Ovary (tissue), 3 donors: ENCODE measurements at regions not wholly inside any gene's neighbourhood (a gene's known extent, or its start where the extent isn't known, plus 50 kb on each side); places are given as distances from the start of the nearest gene placed in this dataset.

ENCODE experiments used
- CTCF ChIP-seq, 3 donors: fragments of 450-650 bp in 2 of 3; fragments of 200-600 bp in 1 of 3; IDR thresholded peaks; one replicate each; pipeline versions ENCODE4 v1.5.1 to v1.8.0; 2016 to 2022; ENCODE audit warnings: antibody characterized with exemption in 3 of 3, mild to moderate bottlenecking in 1 of 3
- EP300 ChIP-seq: sonication (generic); formaldehyde crosslinking; IDR thresholded peaks from one replicate; pipeline ENCODE4 v1.6.1; 2017; ENCODE audit warnings: antibody characterized with exemption
- POLR2A ChIP-seq: fragments of 450-650 bp; IDR thresholded peaks from one replicate; pipeline ENCODE4 v1.6.1; 2017; ENCODE audit warnings: antibody characterized with exemption, mild to moderate bottlenecking, moderate library complexity
- donor health status: DM: no; HTN: no; CAD: no.

GRCh38 chr14:40367717-40368116 is 935.5 kb upstream of the FBXO33 start:
- TF ChIP-seq CTCF (IDR thresholded peaks at IDR 0.05) (no peak), POLR2A (no peak), EP300 (no peak)
